HCT116 (cell line): ENCODE measurements at regions not wholly inside any gene's neighbourhood (a gene's known extent, or its start where the extent isn't known, plus 50 kb on each side); places are given as distances from the start of the nearest gene placed in this dataset.

Source experiments
- ATAC-seq: fragments of 200-7000 bp; cut with Tn5 transposase; 2 replicates; pipeline ENCODE4 v1.9.1; 2020; ENCODE audit warnings: mild to moderate bottlenecking, moderate library complexity
- BruUV-seq: library from RNA; stranded (reverse); fragments of 400-500 nt; replicated peaks from 2 replicates; lab custom pipeline; 2021; lab: Mats Ljungman, UMichigan
- CTCF ChIA-PET: fragments of 300-600 bp; sonication (Branson Sonifier 250); formaldehyde crosslinking; loops from one replicate; lab custom pipeline; 2021; ENCODE audit warnings: antibody characterized with exemption; lab: Charles Lee
- POLR2A ChIA-PET: fragments of 300-600, 350-600 bp; sonication (Branson Sonifier 250); formaldehyde crosslinking; loops from one replicate; lab custom pipeline; 2021; ENCODE audit warnings: antibody characterized with exemption; lab: Charles Lee
- RAD21 ChIA-PET, 2 experiments: fragments of 300-600 bp; sonication (Branson Sonifier 250); formaldehyde crosslinking; loops; one replicate each; lab custom pipeline; 2023; ENCODE audit warnings: low total read pairs in 2 of 2; ENCODE audit not compliant: uncharacterized antibody in 2 of 2, unreplicated experiment in 2 of 2, low non-redundant PET in 1 of 2; lab: Charles Lee
- DNase-seq: peaks from one replicate; pipeline ENCODE4 v3.0.0-alpha.2; 2010; ENCODE audit warnings: low read depth, low spot score
- H2AFZ ChIP-seq: fragments of 200-600 bp; shearing (Covaris generic), sonication (generic); 2 replicates; pipeline ENCODE4 v1.6.1; 2017; ENCODE audit warnings: low read depth, mixed run types, mixed read lengths, antibody characterized with exemption, low read length; ENCODE audit not compliant: poor library complexity, severe bottlenecking
- H3K27ac ChIP-seq: 2 replicates; pipeline ENCODE4 v1.5.1; 2012; ENCODE audit warnings: low read depth, low read length
- H3K27me3 ChIP-seq: fragments of 200-600 bp; sonication (generic); 2 replicates; pipeline ENCODE4 v1.6.1; 2016; ENCODE audit warnings: mixed run types, low read length, mixed read lengths; ENCODE audit not compliant: insufficient read depth
- H3K36me3 ChIP-seq, 2 experiments: fragments of 200-500 bp in 1 of 2; fragments of 200-600 bp in 1 of 2; sonication (Bioruptor generic) in 1 of 2; sonication (generic) in 1 of 2; 2 replicates each; pipeline versions ENCODE4 v1.5.1 to v1.6.1; 2014 to 2016; ENCODE audit warnings: low read length in 2 of 2, inconsistent platforms in 1 of 2, mixed read lengths in 1 of 2, mixed run types in 1 of 2; ENCODE audit not compliant: insufficient read depth in 2 of 2, control insufficient read depth in 1 of 2
- H3K4me1 ChIP-seq, 2 experiments: fragments of 200-600 bp in 1 of 2; sonication (generic) in 1 of 2; 2 replicates each; pipeline versions ENCODE4 v1.5.1 to v1.6.1; 2012 to 2017; ENCODE audit warnings: low read length in 2 of 2, inconsistent platforms in 1 of 2, mild to moderate bottlenecking in 1 of 2, mixed read lengths in 1 of 2, mixed run types in 1 of 2, moderate library complexity in 1 of 2; ENCODE audit not compliant: insufficient read depth in 2 of 2, control insufficient read depth in 1 of 2
- H3K4me2 ChIP-seq: fragments of 200-600 bp; sonication (generic); 2 replicates; pipeline ENCODE4 v1.6.1; 2017; ENCODE audit warnings: mixed run types, low read length, mixed read lengths
- H3K4me3 ChIP-seq, 2 experiments: fragments of 200-600 bp in 1 of 2; sonication (generic) in 1 of 2; replicated peaks in 1 of 2; 2 replicates each; pipeline ENCODE4 v1.5.1; 2011 to 2016; ENCODE audit warnings: low read length in 2 of 2, control low read depth in 1 of 2, low read depth in 1 of 2, mild to moderate bottlenecking in 1 of 2, mixed read lengths in 1 of 2, mixed run types in 1 of 2
- H3K79me2 ChIP-seq: fragments of 200-600 bp; sonication (generic); 2 replicates; pipeline ENCODE4 v1.6.1; 2017; ENCODE audit warnings: mild to moderate bottlenecking, mixed run types, low read length, moderate library complexity, mixed read lengths; ENCODE audit not compliant: insufficient read depth
- H3K9ac ChIP-seq: fragments of 200-600 bp; sonication (generic); 2 replicates; pipeline ENCODE4 v1.6.1; 2016; ENCODE audit warnings: low read length, mixed read lengths
- H3K9me2 ChIP-seq: fragments of 200-600 bp; sonication (generic), shearing (Covaris generic); 2 replicates; pipeline ENCODE4 v1.6.1; 2017; ENCODE audit warnings: mixed run types, mild to moderate bottlenecking, moderate library complexity; ENCODE audit not compliant: insufficient read depth
- H3K9me3 ChIP-seq, 2 experiments: fragments of 200-500 bp in 1 of 2; fragments of 200-600 bp in 1 of 2; sonication (Bioruptor generic) in 1 of 2; sonication (generic) in 1 of 2; 2 replicates each; pipeline ENCODE4 v1.6.1; 2014 to 2017; ENCODE audit warnings: low read length in 2 of 2, mixed read lengths in 2 of 2, inconsistent platforms in 1 of 2, low read depth in 1 of 2, mild to moderate bottlenecking in 1 of 2, mixed run types in 1 of 2, moderate library complexity in 1 of 2; ENCODE audit not compliant: control insufficient read depth in 1 of 2, insufficient read depth in 1 of 2
- H4K20me1 ChIP-seq: fragments of 200-600 bp; sonication (generic), shearing (Covaris generic); 2 replicates; pipeline ENCODE4 v1.6.1; 2017; ENCODE audit warnings: mixed run types, mild to moderate bottlenecking, moderate library complexity; ENCODE audit not compliant: insufficient read depth
- CEBPB ChIP-seq: IDR thresholded peaks from 2 replicates; pipeline ENCODE4 v1.6.1; 2012; ENCODE audit warnings: low read depth
- EGR1 ChIP-seq: IDR thresholded peaks from 2 replicates; pipeline ENCODE4 v1.6.1; 2012; ENCODE audit warnings: low read depth
- ELF1 ChIP-seq: IDR thresholded peaks from 2 replicates; pipeline ENCODE4 v1.6.1; 2012; ENCODE audit warnings: low read depth, borderline replicate concordance
- EZH2phosphoT487 ChIP-seq: fragments of 200-600 bp; IDR thresholded peaks from 2 replicates; pipeline ENCODE4 v1.6.1; 2018; ENCODE audit warnings: antibody characterized with exemption, borderline replicate concordance
- JUND ChIP-seq: IDR thresholded peaks from 2 replicates; pipeline ENCODE4 v1.6.1; 2012
- POLR2A ChIP-seq: IDR thresholded peaks from 2 replicates; pipeline ENCODE4 v1.7.0; 2011; ENCODE audit warnings: borderline replicate concordance; ENCODE audit not compliant: insufficient read depth, insufficient read length; ENCODE audit errors: extremely low read depth
- SRF ChIP-seq: IDR thresholded peaks from 2 replicates; pipeline ENCODE4 v1.6.1; 2012; ENCODE audit warnings: low read depth
- YY1 ChIP-seq: IDR thresholded peaks from 2 replicates; pipeline ENCODE4 v1.6.1; 2011; ENCODE audit warnings: low read length, low read depth, moderate library complexity, mild to moderate bottlenecking; ENCODE audit not compliant: insufficient replicate concordance; ENCODE audit errors: extremely low read depth
- ZFX ChIP-seq: fragments of 450-650 bp; IDR thresholded peaks from 2 replicates; pipeline ENCODE4 v1.6.1; 2017
- ZNF274 ChIP-seq: fragments of 200-500 bp; sonication (Bioruptor generic); IDR thresholded peaks from 2 replicates; pipeline ENCODE4 v1.6.1; 2014; ENCODE audit warnings: mild to moderate bottlenecking, low read depth, low read length, inconsistent platforms
- intact Hi-C: fragments of 100-400 bp; cut with micrococcal nuclease; formaldehyde crosslinking; loops from 2 replicates; pipeline ENCODE4 v1.10.0; 2022
- TF ChIP-seq, protein P1 (sequence below): IDR thresholded peaks from 2 replicates; pipeline ENCODE4 v1.6.1; 2012
- TF ChIP-seq, protein P2 (sequence below): IDR thresholded peaks from 2 replicates; pipeline ENCODE4 v1.6.1; 2012; ENCODE audit warnings: low read depth
- TF ChIP-seq, protein P3 (sequence below): IDR thresholded peaks from 2 replicates; pipeline ENCODE4 v1.6.1; 2012
- TF ChIP-seq, protein P4 (sequence below): IDR thresholded peaks from 2 replicates; pipeline ENCODE4 v1.6.1; 2011; ENCODE audit warnings: mild to moderate bottlenecking, low read length, moderate library complexity; ENCODE audit not compliant: insufficient replicate concordance; ENCODE audit errors: extremely low read depth

DNA sequence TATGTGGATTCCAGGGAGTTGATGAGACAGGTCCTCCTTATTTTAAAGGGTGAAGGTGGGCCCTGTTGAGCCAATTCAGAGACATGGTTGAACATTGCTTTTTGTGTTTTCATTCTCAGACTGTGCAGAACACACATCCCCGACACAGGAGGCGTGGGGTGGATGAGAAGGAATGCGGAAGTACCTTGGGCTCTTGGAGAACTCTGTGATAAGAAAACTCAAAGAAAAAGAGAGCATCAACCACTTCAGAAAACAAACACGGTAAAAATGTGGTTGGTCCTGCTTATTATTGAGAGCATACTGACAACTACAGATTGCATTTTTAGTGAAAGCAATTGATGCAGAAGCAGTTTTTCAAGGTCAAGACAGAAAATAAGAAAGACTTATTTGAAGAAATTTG, 659.8 kb downstream of the IRX1 start:
- peaks cover 0 to 20% of the 10 kb centered on the region in 2 experiments; a peak in 2 of 4 replicates for H3K9me3 ChIP-seq

DNA sequence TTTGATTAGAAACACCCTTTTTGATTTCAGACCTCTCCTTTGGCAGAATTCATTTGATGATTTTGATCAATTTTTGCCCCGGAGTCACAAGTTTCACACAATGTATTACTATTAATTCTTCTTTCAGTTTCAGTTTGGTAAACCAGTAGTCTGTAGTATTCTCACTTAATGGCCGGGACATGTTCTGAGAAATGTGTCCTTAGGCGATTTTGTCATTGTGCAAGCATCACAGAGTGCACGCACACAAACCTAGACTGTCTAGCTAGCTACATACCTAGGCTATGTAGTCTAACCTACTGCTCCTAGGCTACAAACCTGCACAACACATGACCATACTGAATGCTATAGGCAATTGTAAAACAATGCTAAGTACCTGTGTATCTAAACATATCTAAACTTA, 662.5 kb downstream of the IRX1 start:
- H3K9ac ChIP-seq = no peak overlapping the region
- RAD21 ChIA-PET = interaction anchor here in 1 of 2 experiments (0.6 kb wide), 1 partner anchor 54 kb away, joined by 3 read pairs; no protein-coding TSS in a partner anchor
- H4K20me1 ChIP-seq = no peaks in the 10 kb centered on the region
- POLR2A ChIA-PET = no interaction called here
- ATAC-seq (no peak), DNase-seq (no peak)
- no peaks in the 10 kb centered on the region for H3K79me2 ChIP-seq
- CTCF ChIA-PET = no interaction called here
- no peaks in the 10 kb centered on the region for H3K27me3 ChIP-seq
- no peaks in the 10 kb centered on the region for H3K9me2 ChIP-seq
- intact Hi-C loops = no loop called here
- peaks cover 4 to 10% of the 10 kb centered on the region in 2 experiments; a peak in 2 of 4 replicates for H3K9me3 ChIP-seq
- no peak overlapping the region for H3K27ac ChIP-seq
- no TSS peak for BruUV-seq
- no peak overlapping the region for H3K4me2 ChIP-seq
- H3K4me3 ChIP-seq = no peak overlapping the region
- H3K36me3 ChIP-seq = no peaks in the 10 kb centered on the region
- no peaks in the 10 kb centered on the region for H3K4me1 ChIP-seq
- H2AFZ ChIP-seq = no peak overlapping the region
- TF ChIP-seq, protein P1, sequence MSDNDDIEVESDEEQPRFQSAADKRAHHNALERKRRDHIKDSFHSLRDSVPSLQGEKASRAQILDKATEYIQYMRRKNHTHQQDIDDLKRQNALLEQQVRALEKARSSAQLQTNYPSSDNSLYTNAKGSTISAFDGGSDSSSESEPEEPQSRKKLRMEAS = no peak
- TF ChIP-seq, protein P2, sequence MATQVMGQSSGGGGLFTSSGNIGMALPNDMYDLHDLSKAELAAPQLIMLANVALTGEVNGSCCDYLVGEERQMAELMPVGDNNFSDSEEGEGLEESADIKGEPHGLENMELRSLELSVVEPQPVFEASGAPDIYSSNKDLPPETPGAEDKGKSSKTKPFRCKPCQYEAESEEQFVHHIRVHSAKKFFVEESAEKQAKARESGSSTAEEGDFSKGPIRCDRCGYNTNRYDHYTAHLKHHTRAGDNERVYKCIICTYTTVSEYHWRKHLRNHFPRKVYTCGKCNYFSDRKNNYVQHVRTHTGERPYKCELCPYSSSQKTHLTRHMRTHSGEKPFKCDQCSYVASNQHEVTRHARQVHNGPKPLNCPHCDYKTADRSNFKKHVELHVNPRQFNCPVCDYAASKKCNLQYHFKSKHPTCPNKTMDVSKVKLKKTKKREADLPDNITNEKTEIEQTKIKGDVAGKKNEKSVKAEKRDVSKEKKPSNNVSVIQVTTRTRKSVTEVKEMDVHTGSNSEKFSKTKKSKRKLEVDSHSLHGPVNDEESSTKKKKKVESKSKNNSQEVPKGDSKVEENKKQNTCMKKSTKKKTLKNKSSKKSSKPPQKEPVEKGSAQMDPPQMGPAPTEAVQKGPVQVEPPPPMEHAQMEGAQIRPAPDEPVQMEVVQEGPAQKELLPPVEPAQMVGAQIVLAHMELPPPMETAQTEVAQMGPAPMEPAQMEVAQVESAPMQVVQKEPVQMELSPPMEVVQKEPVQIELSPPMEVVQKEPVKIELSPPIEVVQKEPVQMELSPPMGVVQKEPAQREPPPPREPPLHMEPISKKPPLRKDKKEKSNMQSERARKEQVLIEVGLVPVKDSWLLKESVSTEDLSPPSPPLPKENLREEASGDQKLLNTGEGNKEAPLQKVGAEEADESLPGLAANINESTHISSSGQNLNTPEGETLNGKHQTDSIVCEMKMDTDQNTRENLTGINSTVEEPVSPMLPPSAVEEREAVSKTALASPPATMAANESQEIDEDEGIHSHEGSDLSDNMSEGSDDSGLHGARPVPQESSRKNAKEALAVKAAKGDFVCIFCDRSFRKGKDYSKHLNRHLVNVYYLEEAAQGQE = no peak
- no peak for TF ChIP-seq ZNF274
- TF ChIP-seq EGR1 = no peak
- no peak for TF ChIP-seq CEBPB
- TF ChIP-seq POLR2A = no peak
- TF ChIP-seq, protein P3, sequence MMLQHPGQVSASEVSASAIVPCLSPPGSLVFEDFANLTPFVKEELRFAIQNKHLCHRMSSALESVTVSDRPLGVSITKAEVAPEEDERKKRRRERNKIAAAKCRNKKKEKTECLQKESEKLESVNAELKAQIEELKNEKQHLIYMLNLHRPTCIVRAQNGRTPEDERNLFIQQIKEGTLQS = no peak
- TF ChIP-seq EZH2phosphoT487 = no peak
- TF ChIP-seq, protein P4, sequence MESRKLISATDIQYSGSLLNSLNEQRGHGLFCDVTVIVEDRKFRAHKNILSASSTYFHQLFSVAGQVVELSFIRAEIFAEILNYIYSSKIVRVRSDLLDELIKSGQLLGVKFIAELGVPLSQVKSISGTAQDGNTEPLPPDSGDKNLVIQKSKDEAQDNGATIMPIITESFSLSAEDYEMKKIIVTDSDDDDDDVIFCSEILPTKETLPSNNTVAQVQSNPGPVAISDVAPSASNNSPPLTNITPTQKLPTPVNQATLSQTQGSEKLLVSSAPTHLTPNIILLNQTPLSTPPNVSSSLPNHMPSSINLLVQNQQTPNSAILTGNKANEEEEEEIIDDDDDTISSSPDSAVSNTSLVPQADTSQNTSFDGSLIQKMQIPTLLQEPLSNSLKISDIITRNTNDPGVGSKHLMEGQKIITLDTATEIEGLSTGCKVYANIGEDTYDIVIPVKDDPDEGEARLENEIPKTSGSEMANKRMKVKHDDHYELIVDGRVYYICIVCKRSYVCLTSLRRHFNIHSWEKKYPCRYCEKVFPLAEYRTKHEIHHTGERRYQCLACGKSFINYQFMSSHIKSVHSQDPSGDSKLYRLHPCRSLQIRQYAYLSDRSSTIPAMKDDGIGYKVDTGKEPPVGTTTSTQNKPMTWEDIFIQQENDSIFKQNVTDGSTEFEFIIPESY = no peak
- no peak for TF ChIP-seq YY1
- no peak for TF ChIP-seq JUND
- TF ChIP-seq ZFX = no peak
- no peak for TF ChIP-seq SRF

More for the DNA sequence above, 659.8 kb downstream of the IRX1 start:
- no peak for DNase-seq
- no peaks in the 10 kb centered on the region for H3K79me2 ChIP-seq
- no peaks in the 10 kb centered on the region for H3K4me1 ChIP-seq
- TF ChIP-seq ZNF274 = no peak
- no peak for TF ChIP-seq ZFX
- no peak for TF ChIP-seq ELF1
- TF ChIP-seq EZH2phosphoT487 = no peak
- no peak for TF ChIP-seq YY1
- no peak overlapping the region for H3K27ac ChIP-seq
- H3K27me3 ChIP-seq = no peaks in the 10 kb centered on the region
- ChIA-PET RAD21 (no interaction called here), POLR2A (no interaction called here), CTCF (no interaction called here)
- no peak for ATAC-seq
- intact Hi-C loops = no loop called here
- H3K4me3 ChIP-seq = no peak overlapping the region
- H2AFZ ChIP-seq = no peak overlapping the region
- H3K9ac ChIP-seq = no peak overlapping the region
- H3K36me3 ChIP-seq = no peaks in the 10 kb centered on the region
- H4K20me1 ChIP-seq = no peaks in the 10 kb centered on the region
- H3K9me2 ChIP-seq = no peaks in the 10 kb centered on the region
- BruUV-seq = no TSS peak
- no peak overlapping the region for H3K4me2 ChIP-seq
